ENCODE measurements at regions not wholly inside any gene's neighbourhood (a gene's known extent, or its start where the extent isn't known, plus 50 kb on each side); places are given as distances from the start of the nearest gene placed in this dataset.
A peak's percentile ranks its signal among the peaks of the same experiment; 100 is the strongest.

GRCh38 chr3:14278265-14278798, 99.7 kb downstream of the LSM3 start:
- TF ChIP-seq CTCF (IDR thresholded peaks at IDR 0.05) = no peak
- no peak overlapping the region for H3K27ac ChIP-seq
- H3K27me3 ChIP-seq = peaks cover 0 to 63% (median 26%) of the 10 kb centered on the region in 7 donors
- intact Hi-C loops (cut with DNase I) = loop anchor here in 1 of 10 donors (5.0 kb wide), 1 partner anchor 184 kb away; no protein-coding TSS in a partner anchor
- no peak for ATAC-seq
- no peak overlapping the region for H3K4me3 ChIP-seq
- peaks cover 0 to 2% (median 0%) of the 10 kb centered on the region in 9 donors for H3K4me1 ChIP-seq
- DNase-seq = no peak
- 89 to 95% methylated on average over 7 of the region's 7 CpGs for WGBS, 2 donors
- no peaks in the 10 kb centered on the region for H3K36me3 ChIP-seq
- H3K9me3 ChIP-seq = no peaks in the 10 kb centered on the region

- peak in 1 of 8 donors; percentile 31 for ATAC-seq
- Histone ChIP-seq H3K4me3 (no peak overlapping the region), H3K9me3 (no peaks in the 10 kb centered on the region), H3K36me3 (no peaks in the 10 kb centered on the region), H3K27ac (no peak overlapping the region), H3K27me3 (peaks cover 0 to 64% (median 27%) of the 10 kb centered on the region in 7 donors), H3K4me1 (peaks cover 0 to 9% (median 0%) of the 10 kb centered on the region in 9 donors)
- intact Hi-C loops (cut with DNase I) = loop anchor here in 1 of 10 donors (5.0 kb wide), 1 partner anchor 183 kb away; no protein-coding TSS in a partner anchor
- no peak for DNase-seq
- WGBS, 2 donors = 47 to 48% methylated on average over 13 of the region's 13 CpGs
- TF ChIP-seq CTCF (IDR thresholded peaks at IDR 0.05) = no peak
Measured at GRCh38 chr3:14278799-14279625, 100.4 kb downstream of the LSM3 start.

- no peak for TF ChIP-seq CTCF (IDR thresholded peaks at IDR 0.05)
- 78 to 82% methylated on average over 11 of the region's 11 CpGs for WGBS, 2 donors
- Histone ChIP-seq H3K4me1 (peaks cover 0 to 12% (median 0%) of the 10 kb centered on the region in 9 donors), H3K27ac (no peak overlapping the region), H3K36me3 (no peaks in the 10 kb centered on the region), H3K4me3 (no peak overlapping the region), H3K27me3 (peaks cover 0 to 58% (median 21%) of the 10 kb centered on the region in 7 donors), H3K9me3 (no peaks in the 10 kb centered on the region)
- DNase-seq (no peak), ATAC-seq (no peak)
- intact Hi-C loops (cut with DNase I) = loop anchor here in 1 of 10 donors (5.0 kb wide), 1 partner anchor 183 kb away; no protein-coding TSS in a partner anchor
Measured at GRCh38 chr3:14279626-14280061, 101.0 kb downstream of the LSM3 start.

- TF ChIP-seq CTCF (IDR thresholded peaks at IDR 0.05) = no peak
- no peak overlapping the region for H3K4me3 ChIP-seq
- peaks cover 0 to 52% (median 17%) of the 10 kb centered on the region in 7 donors for H3K27me3 ChIP-seq
- H3K9me3 ChIP-seq = no peaks in the 10 kb centered on the region
- ATAC-seq (no peak), DNase-seq (no peak)
- H3K4me1 ChIP-seq = peaks cover 0 to 17% (median 0%) of the 10 kb centered on the region in 9 donors
- no peaks in the 10 kb centered on the region for H3K36me3 ChIP-seq
- no peak overlapping the region for H3K27ac ChIP-seq
- 73 to 81% methylated on average over 2 of the region's 2 CpGs for WGBS, 2 donors
- intact Hi-C loops (cut with DNase I) = no loop called here
Measured at GRCh38 chr3:14280326-14280725, 101.7 kb downstream of the LSM3 start.
